HCEC 1CT (cell line): ENCODE measurements at regions not wholly inside any gene's neighbourhood (a gene's known extent, or its start where the extent isn't known, plus 50 kb on each side); places are given as distances from the start of the nearest gene placed in this dataset.
"Not testable (repeated sequence)": the region's sequence is repeated elsewhere in the genome, so short reads cannot be mapped to it uniquely, and the experiment has no call there.

Experiments used
- DNase-seq: peaks from one replicate; pipeline ENCODE4 v3.0.0-alpha.2; 2017

- DNase-seq, result not testable (repeated sequence)
Measured at GRCh38 chr18:78493490-78493889, 486.1 kb upstream of the SALL3 start.

GRCh38 chr18:78494204-78495085 is 485.2 kb upstream of the SALL3 start:
- no peak for DNase-seq

GRCh38 chr18:78495550-78495949 is 484.1 kb upstream of the SALL3 start:
- no peak for DNase-seq

GRCh38 chr18:78496079-78496478 is 483.5 kb upstream of the SALL3 start:
- no peak for DNase-seq

GRCh38 chr18:78497641-78498040 is 482.0 kb upstream of the SALL3 start:
- no peak for DNase-seq

GRCh38 chr18:78499586-78499985 is 480.0 kb upstream of the SALL3 start:
- DNase-seq, result no peak

DNA sequence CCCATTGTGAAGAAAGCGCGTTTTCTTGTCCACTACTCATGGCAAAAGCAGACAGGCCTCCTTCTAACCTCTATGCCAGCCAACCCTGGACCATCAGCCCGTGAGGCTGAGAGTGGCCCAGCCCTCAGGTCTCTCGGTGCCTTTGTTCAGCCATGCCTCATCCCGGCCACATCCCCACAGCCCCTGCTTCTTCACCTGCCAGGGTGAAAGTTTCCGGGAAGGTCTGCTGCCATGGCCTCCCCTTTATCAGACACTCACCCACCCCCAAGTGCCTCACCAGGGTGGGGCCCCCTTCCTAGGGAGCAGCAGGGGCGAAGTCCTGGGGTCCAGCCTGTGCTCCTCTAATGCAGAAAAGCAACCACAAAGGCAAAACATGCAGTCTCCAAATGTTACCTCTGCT is 478.4 kb upstream of the SALL3 start:
- no peak for DNase-seq

DNA sequence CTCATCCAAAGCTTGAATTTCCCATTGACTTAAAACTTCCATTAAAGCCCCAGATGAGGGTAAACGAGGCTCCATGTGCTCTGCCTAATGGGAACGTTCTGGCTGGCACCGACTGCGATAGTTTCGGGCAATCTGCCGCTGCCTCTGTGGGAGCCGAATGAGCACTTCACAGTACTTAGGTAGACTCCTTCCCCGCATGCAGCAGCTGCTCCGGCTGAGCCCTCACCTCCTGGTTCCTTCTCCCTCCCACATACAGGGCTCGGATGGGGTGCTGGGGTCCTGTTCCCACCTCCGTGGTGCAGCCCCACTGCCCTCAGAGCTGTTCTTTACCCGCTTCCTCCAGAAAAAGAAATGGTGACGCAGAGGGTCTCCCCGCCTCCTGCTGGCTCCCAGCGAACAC is 476.5 kb upstream of the SALL3 start:
- no peak for DNase-seq

GRCh38 chr18:78505851-78506461 is 473.7 kb upstream of the SALL3 start:
- no peak for DNase-seq

- DNase-seq, result no peak
Measured at GRCh38 chr18:78507217-78507616, 472.4 kb upstream of the SALL3 start.

- DNase-seq, result not testable (repeated sequence)
Measured at GRCh38 chr18:78508228-78508824, 471.3 kb upstream of the SALL3 start.

DNA sequence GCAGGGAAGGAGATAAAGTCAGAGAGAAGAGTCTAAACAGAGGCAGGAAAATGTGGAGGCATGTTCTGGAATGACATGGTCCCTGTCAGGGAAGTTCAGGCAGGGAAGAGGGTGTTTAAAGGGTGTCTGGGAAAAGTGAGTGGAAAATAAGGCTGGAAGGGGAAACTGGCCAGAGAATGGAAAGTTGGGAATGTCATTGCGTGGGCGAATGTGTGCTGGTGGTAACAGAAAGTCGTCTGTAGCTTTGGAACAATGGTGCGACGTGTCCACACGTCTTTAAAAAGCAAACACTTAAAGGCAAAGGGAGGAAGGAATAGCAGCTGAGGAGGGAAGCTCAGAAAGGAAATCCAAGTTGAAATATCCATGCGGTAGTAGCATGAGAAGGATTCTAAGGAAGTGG is 469.5 kb upstream of the SALL3 start:
- DNase-seq, result no peak

- DNase-seq, result no peak
Measured at GRCh38 chr18:78510636-78511035, 469.0 kb upstream of the SALL3 start.

- DNase-seq, result no peak
Measured at GRCh38 chr18:78511666-78512601, 467.7 kb upstream of the SALL3 start.

DNA sequence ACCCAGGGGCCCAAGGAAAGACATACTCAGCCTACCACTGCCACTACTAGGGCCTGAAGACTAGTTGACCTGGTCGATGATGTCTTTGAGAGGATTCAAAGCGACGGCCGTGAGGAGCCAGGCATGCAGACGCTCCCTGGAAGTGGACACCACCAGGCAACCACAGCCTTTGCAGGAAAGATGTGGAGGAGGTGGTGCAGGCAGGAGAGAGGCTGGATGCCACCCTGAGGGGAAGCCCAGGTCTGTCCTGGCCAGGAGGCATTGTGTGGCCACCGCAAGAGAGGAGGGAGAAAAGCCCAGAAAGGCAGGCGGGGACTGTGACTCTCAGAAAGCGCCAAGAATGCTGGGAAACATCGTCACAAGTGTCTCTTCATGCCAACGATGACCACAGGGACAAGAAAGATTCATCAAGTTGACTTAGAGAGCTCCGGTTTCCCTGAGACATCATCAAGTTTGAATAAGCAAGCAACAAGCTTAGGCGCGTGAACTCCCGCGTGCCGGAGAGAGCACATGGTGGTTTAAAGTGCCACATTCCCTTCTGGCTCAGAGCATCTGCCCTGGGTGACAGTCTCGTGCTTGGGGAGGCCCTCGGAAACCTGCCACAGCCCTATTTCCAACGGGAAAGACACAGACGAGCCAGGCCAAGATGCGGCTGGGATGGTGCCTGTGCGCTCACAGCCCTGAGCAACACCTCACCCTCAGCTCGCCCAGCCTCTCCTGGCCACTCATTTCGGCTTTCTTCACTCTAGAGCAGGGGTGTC is 464.5 kb upstream of the SALL3 start:
- no peak for DNase-seq

DNA sequence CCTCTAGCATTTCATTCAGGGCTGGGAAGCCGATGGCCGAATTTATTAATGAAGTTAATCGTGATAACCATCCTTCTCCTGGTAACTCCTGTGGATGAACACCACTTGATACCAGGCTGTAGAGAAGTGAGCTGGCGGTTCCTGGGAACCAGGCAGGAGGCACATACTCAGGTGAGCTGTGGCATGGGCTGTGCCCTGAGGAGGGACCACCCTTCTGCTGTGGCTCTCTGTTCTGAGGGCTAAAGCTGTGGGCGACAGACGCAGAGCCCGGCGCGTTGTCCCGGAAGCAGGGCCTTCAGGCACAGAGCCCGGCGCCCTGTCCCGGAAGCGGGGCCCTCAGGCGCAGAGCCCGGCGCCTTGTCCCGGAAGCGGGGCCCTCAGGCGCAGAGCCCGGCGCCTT is 462.3 kb upstream of the SALL3 start:
- DNase-seq, result no peak

DNA sequence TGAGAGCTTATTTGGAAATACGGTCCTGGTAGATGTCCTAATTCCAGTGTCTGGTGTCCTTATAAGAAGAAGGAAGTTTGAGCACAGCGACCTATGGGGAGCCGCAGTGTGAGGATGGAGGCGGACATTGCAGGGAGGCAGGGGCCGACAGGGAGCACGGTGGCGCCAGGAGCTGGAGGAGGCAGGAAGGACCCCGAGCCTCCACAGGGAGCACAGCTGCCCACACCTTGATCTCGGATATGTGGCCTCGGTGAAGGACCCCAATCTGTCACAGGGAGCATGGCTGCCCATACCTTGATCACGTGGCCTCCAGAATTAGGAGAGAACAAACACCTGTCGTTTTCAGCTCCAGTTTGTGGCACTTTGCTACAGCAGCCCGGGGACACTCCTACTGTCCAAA is 461.6 kb upstream of the SALL3 start:
- no peak for DNase-seq

DNA sequence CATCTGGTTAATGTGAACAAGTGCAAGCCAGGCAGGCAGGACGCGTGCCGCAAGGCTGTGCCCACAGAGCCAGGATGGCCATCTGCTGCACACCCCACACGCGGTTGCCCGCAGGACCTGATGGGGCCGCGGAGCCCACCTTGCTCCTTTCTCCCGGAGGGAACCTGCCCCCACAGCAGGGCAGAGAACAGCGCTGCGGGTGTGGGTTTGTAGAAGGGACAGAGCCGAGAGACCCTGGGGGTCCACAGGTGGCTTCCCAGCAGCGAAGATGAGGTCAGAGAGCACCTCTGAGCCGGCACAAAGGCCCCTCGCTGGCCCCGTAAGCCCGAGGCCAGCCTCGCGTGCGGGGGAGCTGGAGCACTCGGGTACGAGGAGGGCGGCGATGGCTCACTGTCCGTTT is 460.8 kb upstream of the SALL3 start:
- DNase-seq, result no peak

DNA sequence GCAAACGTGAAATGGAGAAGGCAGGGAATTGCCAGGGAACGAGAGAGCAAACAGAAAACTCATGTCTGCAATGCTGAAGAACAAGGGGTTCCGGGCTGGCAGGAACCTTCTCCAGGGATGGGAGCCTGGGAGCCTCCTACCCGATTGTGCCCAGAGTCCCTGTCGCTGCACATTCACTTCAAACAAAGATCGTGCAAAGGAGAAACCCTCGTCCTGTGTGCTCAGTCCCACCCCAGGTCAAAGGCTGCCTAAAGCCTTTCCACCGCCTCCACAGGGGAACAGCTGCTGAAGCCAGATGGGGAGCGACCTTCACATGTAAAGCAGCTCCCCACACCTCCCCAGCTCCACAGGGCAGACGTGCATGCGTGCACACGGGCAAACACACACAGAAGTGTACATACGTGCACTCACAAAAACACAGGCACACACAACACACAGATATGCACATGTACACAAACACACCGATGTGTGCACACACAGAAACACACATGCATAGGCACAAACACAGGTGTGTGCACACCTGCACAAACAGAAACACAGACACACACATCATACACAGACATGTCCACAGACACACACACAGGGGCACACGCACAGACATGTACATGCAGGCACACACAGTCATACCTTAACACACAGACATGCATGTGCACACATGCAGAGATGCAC is 460.1 kb upstream of the SALL3 start:
- no peak for DNase-seq

GRCh38 chr18:78521136-78521535 is 458.5 kb upstream of the SALL3 start:
- DNase-seq, result no peak

GRCh38 chr18:78521744-78522143 is 457.9 kb upstream of the SALL3 start:
- DNase-seq, result no peak

GRCh38 chr18:78522507-78522906 is 457.1 kb upstream of the SALL3 start:
- DNase-seq, result no peak
